ENCODE measurements at regions not wholly inside any gene's neighbourhood (a gene's known extent, or its start where the extent isn't known, plus 50 kb on each side); places are given as distances from the start of the nearest gene placed in this dataset.

DNA sequence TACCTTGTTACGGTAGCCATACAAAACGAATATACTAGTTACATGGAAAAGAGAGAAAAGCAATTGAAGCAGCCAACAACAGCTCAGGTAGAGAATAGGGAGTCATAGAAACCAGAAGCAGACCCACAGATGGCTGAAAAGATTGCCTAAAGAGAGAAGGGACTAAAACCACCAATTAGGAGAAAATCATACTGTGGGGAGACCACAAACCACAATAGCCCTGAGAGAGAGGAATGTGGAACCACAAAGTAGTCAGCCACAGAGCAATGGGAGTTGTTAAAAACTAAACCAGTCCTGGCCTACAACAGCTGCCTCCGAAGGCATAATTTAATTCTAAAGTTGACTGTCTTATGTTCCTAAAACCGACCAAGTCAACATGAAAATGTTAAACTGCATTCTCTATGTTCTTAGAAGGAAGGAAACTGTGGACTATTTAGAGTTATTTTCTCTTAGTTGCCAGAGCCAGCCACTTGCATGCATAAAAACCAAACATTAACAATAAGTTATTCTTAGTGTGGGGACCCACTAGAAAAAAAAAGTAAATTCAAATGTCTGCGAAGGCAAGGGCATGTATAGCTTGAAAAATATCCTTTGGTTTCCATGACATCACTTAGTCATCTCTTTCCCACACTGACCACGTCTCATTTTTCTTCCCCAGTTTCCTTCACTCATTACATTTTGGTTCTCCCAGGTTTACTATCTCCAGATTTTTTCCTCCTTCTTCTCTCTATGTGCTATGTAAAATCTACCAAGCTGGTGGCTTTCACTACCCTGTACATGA is 398.1 kb downstream of the NOVA1 start:
- peak in 1 of 2 experiments; percentile 15 for DNase-seq

DNA sequence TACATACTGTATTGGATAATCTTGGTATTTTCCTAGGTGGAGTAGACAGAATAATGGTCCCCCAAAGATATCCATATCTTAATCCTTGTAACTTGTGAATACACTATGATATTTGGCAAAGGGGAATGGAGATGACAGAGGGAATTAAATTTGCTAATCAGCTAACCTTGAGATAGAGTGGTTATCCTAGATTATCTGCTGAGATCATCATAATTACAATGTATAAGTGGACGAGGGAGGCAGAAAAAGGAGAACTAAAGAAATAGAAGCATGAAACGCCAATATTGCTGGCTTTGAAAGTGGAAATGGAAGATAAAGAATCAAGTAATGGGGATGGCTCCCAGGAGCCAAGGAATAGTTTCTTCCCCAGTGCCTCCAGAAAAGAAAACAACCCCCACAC is 398.7 kb downstream of the NOVA1 start:
- DNase-seq = no peak

GRCh38 chr14:26194816-26195215 is 403.0 kb downstream of the NOVA1 start:
- no peak for DNase-seq

DNA sequence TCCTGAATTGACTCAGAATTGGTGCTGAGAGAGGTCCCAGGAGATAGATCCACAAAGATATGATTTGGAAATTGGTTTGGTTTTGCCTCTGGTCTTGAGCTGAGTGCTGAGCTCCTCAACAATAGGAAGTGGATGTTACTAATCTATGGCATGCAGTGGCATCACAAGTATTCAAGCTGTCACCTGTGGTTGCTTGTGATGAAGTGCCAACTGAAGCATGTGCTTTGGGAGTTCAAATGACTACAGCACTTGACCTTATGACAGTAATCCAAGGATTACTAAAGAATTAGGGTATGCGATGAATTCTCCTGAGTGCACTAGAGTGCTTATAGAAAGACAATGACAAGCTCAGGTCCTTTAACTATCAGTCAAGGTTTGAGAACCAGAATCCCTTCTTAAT is 406.2 kb downstream of the NOVA1 start:
- no peak for DNase-seq

DNA sequence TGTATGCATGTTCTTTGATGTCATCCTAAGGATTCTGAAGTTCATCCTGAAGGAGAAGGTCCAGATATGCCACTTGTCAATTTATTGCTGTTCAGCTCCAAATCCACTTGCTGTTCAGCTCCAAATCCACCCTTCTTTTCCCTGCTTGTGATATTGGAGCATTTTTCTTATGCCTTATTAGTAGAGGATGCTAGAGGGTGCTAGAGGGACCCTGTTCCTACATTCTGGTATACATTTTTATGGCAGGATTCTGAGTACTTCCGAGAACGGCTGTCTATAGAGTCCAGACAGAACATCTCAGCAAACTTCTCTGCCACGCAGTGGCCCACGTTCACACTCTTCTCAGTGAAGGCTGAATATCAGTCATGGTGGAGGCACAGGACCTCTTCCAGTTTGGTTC is 406.7 kb downstream of the NOVA1 start:
- DNase-seq = no peak

GRCh38 chr14:26190646-26191045 is 407.2 kb downstream of the NOVA1 start:
- no peak for DNase-seq

DNA sequence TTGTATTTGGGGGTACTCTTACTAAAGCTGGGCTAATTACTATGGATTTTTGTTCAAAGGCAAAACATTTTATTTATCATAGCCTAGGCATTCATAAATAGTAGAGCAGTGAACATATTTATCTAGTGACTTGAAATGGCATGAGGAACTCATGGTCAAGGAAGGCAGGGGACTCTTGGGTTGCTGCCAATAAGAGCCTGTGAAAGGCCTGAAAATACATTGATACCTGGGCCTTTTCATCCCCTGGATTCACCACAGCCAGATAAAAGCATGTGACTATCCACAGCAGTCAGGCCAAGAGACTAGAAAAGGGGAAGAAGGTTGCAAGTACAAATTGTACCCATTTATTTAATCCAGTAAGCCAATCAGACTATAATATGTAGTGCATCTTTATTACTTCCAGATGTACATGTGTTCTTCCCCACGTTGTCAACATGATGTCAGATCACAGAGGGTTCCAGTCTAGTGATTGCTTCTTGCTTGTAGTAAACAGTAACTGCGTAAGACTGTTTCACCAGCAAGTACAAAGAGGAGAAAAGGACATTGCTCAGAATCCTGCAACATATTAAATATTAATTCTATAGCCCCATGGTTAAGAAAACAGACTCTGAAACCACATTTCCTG is 409.7 kb downstream of the NOVA1 start:
- DNase-seq = no peak

GRCh38 chr14:26180221-26180620 is 417.6 kb downstream of the NOVA1 start:
- DNase-seq = no peak

- no peak for DNase-seq
These were observed 422.2 kb downstream of the NOVA1 start for GRCh38 chr14:26175658-26176057.

DNA sequence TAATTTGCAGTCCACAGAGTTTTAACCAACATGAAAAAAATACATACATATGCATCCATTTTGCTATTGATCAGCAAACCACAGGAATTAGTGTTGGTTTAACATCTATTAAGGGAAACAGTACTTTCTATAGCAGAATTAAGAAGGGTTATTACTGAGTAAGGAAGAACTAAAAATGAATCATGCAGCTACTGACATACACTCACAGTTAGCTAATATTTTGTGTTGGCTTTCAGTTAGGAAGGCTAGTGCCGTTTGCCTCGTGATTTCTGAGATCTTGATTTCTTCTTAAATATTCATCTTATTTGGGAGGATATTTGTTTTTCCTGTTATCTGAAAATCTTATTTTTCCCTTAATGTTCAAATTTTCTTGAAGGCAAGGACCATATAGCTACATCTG is 423.4 kb downstream of the NOVA1 start:
- DNase-seq = no peak

GRCh38 chr14:26173581-26174110 is 424.2 kb downstream of the NOVA1 start:
- no peak for DNase-seq

DNA sequence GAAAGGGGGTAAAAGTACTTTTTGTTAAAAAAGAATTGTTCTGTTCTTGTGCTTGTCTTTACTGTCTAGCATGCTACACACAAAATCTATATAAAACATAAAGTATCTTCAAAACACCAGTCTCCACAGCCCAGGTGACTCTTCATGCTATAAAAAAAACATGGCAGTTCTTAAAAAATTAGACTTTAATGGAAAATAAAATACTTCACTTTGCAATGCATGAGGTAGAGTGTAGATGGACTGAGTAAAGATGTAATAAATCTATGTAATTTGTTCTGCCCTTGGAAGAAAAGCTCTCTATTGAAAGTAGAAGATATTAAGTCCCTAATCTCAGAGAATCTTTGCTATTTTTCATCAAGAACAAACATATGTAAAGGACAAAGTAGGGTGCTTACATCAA is 425.4 kb downstream of the NOVA1 start:
- no peak for DNase-seq

GRCh38 chr14:26170885-26171284 is 426.9 kb downstream of the NOVA1 start:
- DNase-seq = no peak

- peak; percentile 4 to 31 for DNase-seq
These were observed 434.1 kb downstream of the NOVA1 start for GRCh38 chr14:26163761-26164160.

- DNase-seq = no peak
These were observed 440.3 kb downstream of the NOVA1 start for GRCh38 chr14:26157517-26157916.

GRCh38 chr14:26143057-26143456 is 454.8 kb downstream of the NOVA1 start:
- no peak for DNase-seq

DNA sequence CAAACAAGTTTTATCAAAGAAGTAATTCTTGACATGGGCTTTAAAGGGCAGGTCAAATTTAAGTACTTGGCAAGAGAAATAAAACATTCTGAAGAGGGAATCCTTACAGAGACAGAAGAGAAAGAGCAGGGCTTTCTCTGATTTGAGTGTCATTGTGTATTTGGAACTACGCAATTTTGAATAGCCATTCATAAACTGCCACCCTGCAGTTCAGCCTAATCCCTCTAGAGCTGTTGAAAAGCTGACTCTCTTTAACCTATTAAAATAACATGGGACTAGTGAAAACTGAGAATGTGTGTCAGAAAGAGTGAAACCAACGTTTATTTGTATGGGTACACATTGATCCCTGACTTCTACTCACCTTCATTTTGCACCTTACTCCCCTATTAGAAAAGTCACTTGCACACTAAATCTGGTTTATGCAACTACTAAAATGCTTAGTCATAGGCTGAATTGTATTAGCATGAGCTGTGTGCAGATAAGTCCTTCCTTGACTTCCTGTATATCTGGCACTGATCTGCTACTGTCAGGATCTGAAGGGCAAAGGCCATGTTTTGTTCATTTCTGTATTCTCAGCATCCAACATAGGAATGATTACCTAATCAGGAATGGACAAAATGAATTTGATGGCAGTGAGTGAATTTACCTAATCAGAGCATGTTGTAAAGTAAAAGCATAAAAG is 458.9 kb downstream of the NOVA1 start:
- DNase-seq = no peak

- DNase-seq = no peak
These were observed 460.7 kb downstream of the NOVA1 start for GRCh38 chr14:26137161-26137560.

DNA sequence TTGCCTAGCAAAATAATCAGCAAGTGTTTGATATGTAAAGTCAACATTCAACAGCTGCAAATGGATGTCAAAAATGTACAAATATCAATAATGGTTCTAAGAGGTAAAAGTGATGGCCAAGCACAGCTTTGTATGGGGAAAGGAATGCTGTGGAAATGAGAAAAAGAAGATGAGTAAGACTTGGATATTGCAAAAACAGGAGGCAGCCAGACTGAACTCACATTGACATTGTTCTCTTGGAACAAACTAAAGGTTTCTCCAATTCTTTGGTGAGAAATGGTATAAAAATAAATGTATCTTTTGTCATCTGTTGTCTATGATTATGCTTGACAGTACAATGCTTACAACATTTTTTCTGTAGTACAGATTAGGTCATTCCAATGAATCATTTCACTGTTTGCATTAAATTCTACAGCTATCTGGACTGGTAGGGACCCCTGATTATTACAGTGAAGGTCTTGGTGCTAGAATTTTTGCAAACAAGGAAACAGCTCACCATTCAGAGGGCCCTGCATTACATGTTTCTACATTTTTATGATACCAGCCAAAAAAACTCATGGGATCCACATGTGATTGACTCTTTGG is 465.7 kb downstream of the NOVA1 start:
- DNase-seq = no peak

GRCh38 chr14:26130690-26131089 is 467.1 kb downstream of the NOVA1 start:
- DNase-seq = no peak

DNA sequence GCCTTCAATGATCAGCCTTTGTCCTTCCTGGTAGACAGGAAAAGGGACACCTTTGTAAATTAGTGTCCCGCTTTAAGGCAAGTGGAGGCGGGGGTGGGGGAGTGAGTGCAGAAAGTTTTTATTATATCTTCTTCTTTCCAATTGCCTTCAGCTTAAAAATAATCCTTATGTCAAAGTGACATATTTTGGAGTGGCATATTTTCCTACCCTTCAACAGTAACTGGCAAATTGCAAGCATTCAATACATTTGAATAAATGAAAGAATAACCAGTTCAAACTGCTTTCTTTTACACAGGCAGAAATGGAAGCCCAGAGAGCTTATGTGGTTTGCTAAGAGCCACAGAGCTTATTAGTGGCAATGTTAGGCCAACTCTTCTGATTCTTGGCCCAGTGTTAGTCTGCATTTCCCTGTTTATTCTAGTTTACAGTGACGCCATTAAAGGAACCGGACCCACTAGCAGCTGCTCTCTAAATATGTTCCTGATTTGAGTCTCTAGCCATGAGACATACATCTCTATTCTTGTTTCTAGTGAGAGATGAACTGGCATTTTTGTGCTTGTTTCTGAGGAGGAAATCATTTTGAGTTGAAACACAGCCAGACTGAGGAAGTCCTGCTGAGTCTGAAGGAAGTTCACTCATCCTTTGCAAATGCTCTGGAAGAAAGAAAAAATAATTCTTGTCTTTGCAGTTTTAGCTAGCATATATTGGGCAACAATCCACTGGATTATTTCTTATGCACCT is 468.7 kb downstream of the NOVA1 start:
- no peak for DNase-seq

GRCh38 chr14:26124896-26125438 is 472.9 kb downstream of the NOVA1 start:
- DNase-seq = no peak

Data from AML-193 (cell line).